Activated CD4-positive, alpha-beta T cell treated with anti-CD3 and anti-CD28 coated beads, Interleukin-2, amount 10 ng/mL, durations not matched to agents 7 days and 5 days (primary cell): ENCODE measurements at regions not wholly inside any gene's neighbourhood (a gene's known extent, or its start where the extent isn't known, plus 50 kb on each side); places are given as distances from the start of the nearest gene placed in this dataset.
"Not testable (repeated sequence)": the region's sequence is repeated elsewhere in the genome, so short reads cannot be mapped to it uniquely, and the experiment has no call there.

Source experiments
- CTCF ChIA-PET: fragments of 350-600 bp; sonication (Branson Sonifier 250); formaldehyde crosslinking; loops from one replicate; lab custom pipeline; 2021; ENCODE audit warnings: antibody characterized with exemption; lab: Charles Lee
- POLR2A ChIA-PET: fragments of 350-600 bp; sonication (Branson Sonifier 250); formaldehyde crosslinking; loops from one replicate; lab custom pipeline; 2021; ENCODE audit warnings: antibody characterized with exemption; lab: Charles Lee
- DNase-seq: peaks from one replicate; pipeline ENCODE4 v3.0.0-alpha.2; 2020
- H3K27ac Mint-ChIP-seq: one replicate; pipeline ENCODE4 v1.8.0; 2021; ENCODE audit warnings: mild to moderate bottlenecking, moderate library complexity, mixed read lengths
- H3K27me3 Mint-ChIP-seq: one replicate; pipeline ENCODE4 v1.8.0; 2021; ENCODE audit warnings: mixed read lengths
- H3K36me3 Mint-ChIP-seq: one replicate; pipeline ENCODE4 v1.8.0; 2021; ENCODE audit warnings: low read depth, mixed read lengths
- H3K4me1 Mint-ChIP-seq: one replicate; pipeline ENCODE4 v1.8.0; 2021; ENCODE audit warnings: mixed read lengths
- H3K4me3 Mint-ChIP-seq: one replicate; pipeline ENCODE4 v1.8.0; 2021; ENCODE audit warnings: mild to moderate bottlenecking, moderate library complexity, mixed read lengths
- H3K9me3 Mint-ChIP-seq: one replicate; pipeline ENCODE4 v1.8.0; 2021; ENCODE audit warnings: mixed read lengths

GRCh38 chr13:47726394-47726793, 274.7 kb downstream of the SUCLA2 start:
- Mint-ChIP-seq H3K36me3 (no peaks in the 10 kb centered on the region), H3K27me3 (no peaks in the 10 kb centered on the region), H3K27ac (no peak overlapping the region), H3K4me3 (no peak overlapping the region), H3K4me1 (no peaks in the 10 kb centered on the region), H3K9me3 (no peaks in the 10 kb centered on the region)
- ChIA-PET POLR2A (no interaction called here), CTCF (no interaction called here)
- DNase-seq = no peak

GRCh38 chr13:47723898-47724297, 277.2 kb downstream of the SUCLA2 start:
- CTCF ChIA-PET = no interaction called here
- DNase-seq = no peak
- H3K27ac Mint-ChIP-seq = no peak overlapping the region
- no peaks in the 10 kb centered on the region for H3K9me3 Mint-ChIP-seq
- no peaks in the 10 kb centered on the region for H3K4me1 Mint-ChIP-seq
- H3K27me3 Mint-ChIP-seq = no peaks in the 10 kb centered on the region
- H3K36me3 Mint-ChIP-seq = no peaks in the 10 kb centered on the region
- POLR2A ChIA-PET = interaction anchor here (0.7 kb wide), 1 partner anchor 1471 kb away, joined by 4 read pairs; no protein-coding TSS in a partner anchor
- no peak overlapping the region for H3K4me3 Mint-ChIP-seq

GRCh38 chr13:47719164-47719563, 281.9 kb downstream of the SUCLA2 start:
- H3K27me3 Mint-ChIP-seq = no peaks in the 10 kb centered on the region
- no peak overlapping the region for H3K4me3 Mint-ChIP-seq
- DNase-seq = no peak
- ChIA-PET POLR2A (no interaction called here), CTCF (no interaction called here)
- H3K9me3 Mint-ChIP-seq = no peaks in the 10 kb centered on the region
- no peaks in the 10 kb centered on the region for H3K4me1 Mint-ChIP-seq
- H3K36me3 Mint-ChIP-seq = no peaks in the 10 kb centered on the region
- H3K27ac Mint-ChIP-seq = no peak overlapping the region

- no peaks in the 10 kb centered on the region for H3K9me3 Mint-ChIP-seq
- no peaks in the 10 kb centered on the region for H3K27me3 Mint-ChIP-seq
- H3K4me3 Mint-ChIP-seq = no peak overlapping the region
- ChIA-PET CTCF (no interaction called here), POLR2A (no interaction called here)
- no peaks in the 10 kb centered on the region for H3K4me1 Mint-ChIP-seq
- no peak for DNase-seq
- H3K27ac Mint-ChIP-seq = no peak overlapping the region
- H3K36me3 Mint-ChIP-seq = no peaks in the 10 kb centered on the region
Measured at GRCh38 chr13:47718556-47718955, 282.5 kb downstream of the SUCLA2 start.

- Mint-ChIP-seq H3K36me3 (no peaks in the 10 kb centered on the region), H3K27ac (no peak overlapping the region), H3K9me3 (peaks cover 2% of the 10 kb centered on the region), H3K4me3 (no peak overlapping the region), H3K27me3 (peaks cover 5% of the 10 kb centered on the region), H3K4me1 (peaks cover 2% of the 10 kb centered on the region)
- POLR2A ChIA-PET = no interaction called here
- DNase-seq = no peak
- CTCF ChIA-PET = interaction anchor here (0.7 to 1.1 kb wide), 2 partner anchors 27 to 34 kb away, joined by 3 to 4 read pairs; no protein-coding TSS in a partner anchor
Measured at GRCh38 chr13:47708386-47708785, 292.7 kb downstream of the SUCLA2 start.

- CTCF ChIA-PET = interaction anchor here (0.6 kb wide), 1 partner anchor 188 kb away, joined by 4 read pairs; no protein-coding TSS in a partner anchor
- peaks cover 2% of the 10 kb centered on the region for H3K9me3 Mint-ChIP-seq
- DNase-seq = no peak
- POLR2A ChIA-PET = no interaction called here
- H3K27ac Mint-ChIP-seq = no peak overlapping the region
- H3K4me1 Mint-ChIP-seq = peaks cover 2% of the 10 kb centered on the region
- H3K27me3 Mint-ChIP-seq = peaks cover 5% of the 10 kb centered on the region
- H3K36me3 Mint-ChIP-seq = no peaks in the 10 kb centered on the region
- H3K4me3 Mint-ChIP-seq = no peak overlapping the region
Measured at GRCh38 chr13:47707414-47707813, 293.7 kb downstream of the SUCLA2 start.

GRCh38 chr13:47705185-47705584, 295.9 kb downstream of the SUCLA2 start:
- Mint-ChIP-seq H3K27me3 (peaks cover 5% of the 10 kb centered on the region), H3K27ac (no peak overlapping the region), H3K9me3 (peaks cover 2% of the 10 kb centered on the region), H3K36me3 (no peaks in the 10 kb centered on the region), H3K4me3 (no peak overlapping the region), H3K4me1 (peaks cover 2% of the 10 kb centered on the region)
- ChIA-PET CTCF (no interaction called here), POLR2A (no interaction called here)
- no peak for DNase-seq

GRCh38 chr13:47696674-47697073, 304.4 kb downstream of the SUCLA2 start:
- no peaks in the 10 kb centered on the region for H3K4me1 Mint-ChIP-seq
- H3K36me3 Mint-ChIP-seq = no peaks in the 10 kb centered on the region
- H3K9me3 Mint-ChIP-seq = no peaks in the 10 kb centered on the region
- H3K4me3 Mint-ChIP-seq = no peak overlapping the region
- POLR2A ChIA-PET = no interaction called here
- H3K27ac Mint-ChIP-seq = no peak overlapping the region
- CTCF ChIA-PET = no interaction called here
- H3K27me3 Mint-ChIP-seq = no peaks in the 10 kb centered on the region
- DNase-seq = no peak

- POLR2A ChIA-PET = no interaction called here
- no peaks in the 10 kb centered on the region for H3K36me3 Mint-ChIP-seq
- H3K27me3 Mint-ChIP-seq = no peaks in the 10 kb centered on the region
Measured at GRCh38 chr13:47687577-47687976, 313.5 kb downstream of the SUCLA2 start.

GRCh38 chr13:47685156-47685555, 315.9 kb downstream of the SUCLA2 start:
- H3K9me3 Mint-ChIP-seq, DNase-seq, H3K27ac Mint-ChIP-seq, POLR2A ChIA-PET, H3K4me3 Mint-ChIP-seq, H3K36me3 Mint-ChIP-seq, H3K4me1 Mint-ChIP-seq, H3K27me3 Mint-ChIP-seq, CTCF ChIA-PET: not testable (repeated sequence)

More at GRCh38 chr13:47687577-47687976, 313.5 kb downstream of the SUCLA2 start:
- H3K9me3 Mint-ChIP-seq = no peaks in the 10 kb centered on the region
- H3K4me1 Mint-ChIP-seq = no peaks in the 10 kb centered on the region
- no peak overlapping the region for H3K27ac Mint-ChIP-seq
- DNase-seq = no peak
- H3K4me3 Mint-ChIP-seq = no peak overlapping the region
- CTCF ChIA-PET = no interaction called here

- CTCF ChIA-PET = no interaction called here
- POLR2A ChIA-PET = no interaction called here
- Mint-ChIP-seq H3K27ac (no peak overlapping the region), H3K4me1 (no peaks in the 10 kb centered on the region), H3K36me3 (no peaks in the 10 kb centered on the region), H3K4me3 (no peak overlapping the region), H3K9me3 (no peaks in the 10 kb centered on the region), H3K27me3 (peaks cover 6% of the 10 kb centered on the region)
- no peak for DNase-seq
Measured at GRCh38 chr13:47680748-47681147, 320.3 kb downstream of the SUCLA2 start.

GRCh38 chr13:47679401-47679800, 321.7 kb downstream of the SUCLA2 start:
- POLR2A ChIA-PET = no interaction called here
- CTCF ChIA-PET = no interaction called here

GRCh38 chr13:47678201-47678968, 322.7 kb downstream of the SUCLA2 start:
- CTCF ChIA-PET = interaction anchor here (0.6 kb wide), 1 partner anchor 178 kb away, joined by 3 read pairs; no protein-coding TSS in a partner anchor
- POLR2A ChIA-PET = interaction anchor here (0.6 kb wide), 1 partner anchor 28 kb away, joined by 3 read pairs; no protein-coding TSS in a partner anchor
- Mint-ChIP-seq H3K9me3 (no peaks in the 10 kb centered on the region), H3K4me3 (no peak overlapping the region), H3K27ac (no peak overlapping the region), H3K4me1 (no peaks in the 10 kb centered on the region), H3K36me3 (no peaks in the 10 kb centered on the region), H3K27me3 (peaks cover 8% of the 10 kb centered on the region)
- no peak for DNase-seq

More at GRCh38 chr13:47679401-47679800, 321.7 kb downstream of the SUCLA2 start:
- Mint-ChIP-seq H3K4me3 (no peak overlapping the region), H3K4me1 (no peaks in the 10 kb centered on the region), H3K36me3 (no peaks in the 10 kb centered on the region), H3K27me3 (peaks cover 8% of the 10 kb centered on the region), H3K27ac (no peak overlapping the region), H3K9me3 (no peaks in the 10 kb centered on the region)
- no peak for DNase-seq
